ENCODE measurements at regions not wholly inside any gene's neighbourhood (a gene's known extent, or its start where the extent isn't known, plus 50 kb on each side); places are given as distances from the start of the nearest gene placed in this dataset.

DNA sequence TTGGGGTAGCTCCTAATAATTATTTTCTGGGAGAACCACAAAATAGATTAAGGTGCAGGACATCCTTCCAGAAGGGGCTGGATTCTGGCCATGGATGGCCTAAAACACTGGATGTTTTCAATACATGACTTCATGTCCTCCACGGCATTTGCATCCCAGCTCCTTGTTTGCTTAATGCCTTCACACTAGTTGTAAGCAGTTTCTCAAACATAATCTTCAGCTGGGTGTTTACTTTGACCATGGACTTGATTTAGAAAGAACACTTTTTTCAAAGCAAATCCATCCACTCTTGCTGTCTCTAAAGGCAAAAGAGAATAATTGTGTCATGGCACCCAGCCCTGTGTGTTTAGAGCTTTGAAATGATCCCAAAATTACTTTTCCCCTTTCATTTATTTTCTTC lies 82.5 kb upstream of the GSX1 start:
- Mint-ChIP-seq H3K27me3 (peaks cover 18% of the 10 kb centered on the region), H3K27ac (no peak overlapping the region), H3K9me3 (peaks cover 9% of the 10 kb centered on the region), H3K36me3 (ENCODE audit: low read depth) (no peaks in the 10 kb centered on the region), H3K4me3 (no peak overlapping the region), H3K4me1 (no peaks in the 10 kb centered on the region)
- POLR2A ChIA-PET = no interaction called here
- intact Hi-C loops (cut with micrococcal nuclease) = no loop called here
- ATAC-seq (ENCODE audit: low read depth) (no peak), DNase-seq (no peak)
- TF ChIP-seq, protein P1, sequence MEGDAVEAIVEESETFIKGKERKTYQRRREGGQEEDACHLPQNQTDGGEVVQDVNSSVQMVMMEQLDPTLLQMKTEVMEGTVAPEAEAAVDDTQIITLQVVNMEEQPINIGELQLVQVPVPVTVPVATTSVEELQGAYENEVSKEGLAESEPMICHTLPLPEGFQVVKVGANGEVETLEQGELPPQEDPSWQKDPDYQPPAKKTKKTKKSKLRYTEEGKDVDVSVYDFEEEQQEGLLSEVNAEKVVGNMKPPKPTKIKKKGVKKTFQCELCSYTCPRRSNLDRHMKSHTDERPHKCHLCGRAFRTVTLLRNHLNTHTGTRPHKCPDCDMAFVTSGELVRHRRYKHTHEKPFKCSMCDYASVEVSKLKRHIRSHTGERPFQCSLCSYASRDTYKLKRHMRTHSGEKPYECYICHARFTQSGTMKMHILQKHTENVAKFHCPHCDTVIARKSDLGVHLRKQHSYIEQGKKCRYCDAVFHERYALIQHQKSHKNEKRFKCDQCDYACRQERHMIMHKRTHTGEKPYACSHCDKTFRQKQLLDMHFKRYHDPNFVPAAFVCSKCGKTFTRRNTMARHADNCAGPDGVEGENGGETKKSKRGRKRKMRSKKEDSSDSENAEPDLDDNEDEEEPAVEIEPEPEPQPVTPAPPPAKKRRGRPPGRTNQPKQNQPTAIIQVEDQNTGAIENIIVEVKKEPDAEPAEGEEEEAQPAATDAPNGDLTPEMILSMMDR (IDR thresholded peaks at IDR 0.05) = no peak
- CTCF ChIA-PET = interaction anchor here (0.7 kb wide), 1 partner anchor 116 kb away, joined by 3 read pairs; no protein-coding TSS in a partner anchor

DNA sequence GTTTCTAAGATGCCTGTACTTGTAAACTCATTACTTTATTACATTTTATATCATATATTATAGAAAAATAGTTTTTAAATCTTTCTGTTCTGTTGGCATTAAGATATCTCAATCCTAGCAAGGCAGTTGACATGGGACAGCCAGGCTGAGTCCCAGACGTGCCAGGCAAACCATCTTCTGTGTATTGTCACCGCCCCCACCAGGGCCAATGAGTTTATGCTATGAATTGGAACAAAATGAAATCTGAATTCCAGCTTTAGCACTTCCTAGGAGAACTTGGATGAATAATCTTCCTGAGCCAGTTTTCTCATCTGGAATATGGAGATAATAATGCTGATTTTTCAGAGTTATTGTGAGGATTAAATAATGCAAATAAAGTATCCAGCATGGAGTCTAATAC lies 79.9 kb upstream of the GSX1 start:
- H3K9me3 Mint-ChIP-seq = no peaks in the 10 kb centered on the region
- no peak for ATAC-seq (ENCODE audit: low read depth)
- CTCF ChIA-PET = interaction anchor here (0.6 to 1.4 kb wide), 3 partner anchors 179 to 334 kb away, joined by 3 to 5 read pairs (median 4); no protein-coding TSS in a partner anchor
- no peak for DNase-seq
- H3K36me3 Mint-ChIP-seq (ENCODE audit: low read depth) = no peaks in the 10 kb centered on the region
- H3K4me1 Mint-ChIP-seq = no peaks in the 10 kb centered on the region
- no peak overlapping the region for H3K27ac Mint-ChIP-seq
- TF ChIP-seq, protein P1 (IDR thresholded peaks at IDR 0.05) = no peak
- H3K4me3 Mint-ChIP-seq = no peak overlapping the region
- POLR2A ChIA-PET = no interaction called here
- intact Hi-C loops (cut with micrococcal nuclease) = loop anchor here (1.0 kb wide), 1 partner anchor 306 kb away; no protein-coding TSS in a partner anchor
- H3K27me3 Mint-ChIP-seq = peaks cover 13% of the 10 kb centered on the region

DNA sequence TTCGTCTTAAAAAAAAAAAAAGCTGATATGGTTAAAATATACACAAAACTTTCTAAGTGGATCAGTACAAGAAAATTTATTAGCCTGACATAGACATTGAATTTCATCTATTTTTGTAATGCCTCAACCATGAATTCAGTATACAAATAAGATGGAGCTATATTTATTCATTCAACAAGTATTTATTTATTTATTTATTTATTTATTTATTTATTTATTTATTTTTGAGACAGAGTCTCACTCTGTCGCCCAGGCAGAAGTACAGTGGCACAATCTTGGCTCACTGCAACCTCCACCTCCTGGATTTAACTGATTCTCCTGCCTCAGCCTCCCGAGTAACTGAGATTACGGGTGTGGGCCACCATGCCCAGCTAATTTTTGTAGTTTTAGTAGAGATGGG lies 78.5 kb upstream of the GSX1 start:
- CTCF ChIA-PET = interaction anchor here (0.7 to 1.4 kb wide), 3 partner anchors 163 to 307 kb away, joined by 4 to 6 read pairs (median 5); no protein-coding TSS in a partner anchor
- DNase-seq (no peak), ATAC-seq (ENCODE audit: low read depth) (no peak)
- Mint-ChIP-seq H3K27me3 (peaks cover 3% of the 10 kb centered on the region), H3K4me3 (no peak overlapping the region), H3K27ac (no peak overlapping the region), H3K9me3 (no peaks in the 10 kb centered on the region), H3K4me1 (no peaks in the 10 kb centered on the region), H3K36me3 (ENCODE audit: low read depth) (no peaks in the 10 kb centered on the region)
- POLR2A ChIA-PET = no interaction called here
- intact Hi-C loops (cut with micrococcal nuclease) = loop anchor here (1.0 kb wide), 1 partner anchor 339 kb away; no protein-coding TSS in a partner anchor
- TF ChIP-seq, protein P1 (IDR thresholded peaks at IDR 0.05) = no peak

GRCh38 chr13:27721681-27722080 lies 70.6 kb upstream of the GSX1 start:
- Mint-ChIP-seq H3K27me3 (peaks cover 13% of the 10 kb centered on the region), H3K4me1 (no peaks in the 10 kb centered on the region), H3K9me3 (no peaks in the 10 kb centered on the region), H3K36me3 (ENCODE audit: low read depth) (no peaks in the 10 kb centered on the region), H3K27ac (no peak overlapping the region), H3K4me3 (no peak overlapping the region)
- ChIA-PET POLR2A (no interaction called here), CTCF (no interaction called here)
- DNase-seq = no peak
- ATAC-seq (ENCODE audit: low read depth) = no peak
- intact Hi-C loops (cut with micrococcal nuclease) = no loop called here
- TF ChIP-seq, protein P1 (IDR thresholded peaks at IDR 0.05) = no peak

DNA sequence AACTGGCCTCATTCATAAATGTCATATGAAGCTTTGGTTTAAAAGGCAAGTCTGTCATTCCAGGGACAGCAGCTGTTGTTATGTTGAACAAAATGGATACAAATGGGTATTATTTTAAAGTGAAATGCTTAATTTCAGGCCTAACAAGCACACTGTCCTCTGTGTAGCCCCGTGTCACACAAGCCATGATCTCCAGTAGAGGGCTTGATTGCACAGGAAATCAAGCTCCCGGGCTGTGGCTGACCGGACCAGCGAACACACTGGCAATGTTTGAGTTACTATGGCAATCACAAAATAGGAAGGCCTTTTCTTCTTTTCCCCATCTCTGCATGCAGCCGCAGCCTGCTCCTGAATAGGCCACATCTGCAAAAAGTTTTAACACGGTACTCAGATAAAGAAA lies 64.0 kb upstream of the GSX1 start:
- no peaks in the 10 kb centered on the region for H3K36me3 Mint-ChIP-seq (ENCODE audit: low read depth)
- ChIA-PET CTCF (no interaction called here), POLR2A (no interaction called here)
- DNase-seq (no peak), ATAC-seq (ENCODE audit: low read depth) (no peak)
- intact Hi-C loops (cut with micrococcal nuclease) = no loop called here
- H3K4me1 Mint-ChIP-seq = no peaks in the 10 kb centered on the region
- no peaks in the 10 kb centered on the region for H3K9me3 Mint-ChIP-seq
- TF ChIP-seq, protein P1 (IDR thresholded peaks at IDR 0.05) = no peak
- H3K27ac Mint-ChIP-seq = no peak overlapping the region
- H3K27me3 Mint-ChIP-seq = peaks cover 19% of the 10 kb centered on the region
- H3K4me3 Mint-ChIP-seq = no peak overlapping the region
